Neural cell (in vitro differentiated cells): ENCODE measurements at regions not wholly inside any gene's neighbourhood (a gene's known extent, or its start where the extent isn't known, plus 50 kb on each side); places are given as distances from the start of the nearest gene placed in this dataset.
"Not testable (repeated sequence)": the region's sequence is repeated elsewhere in the genome, so short reads cannot be mapped to it uniquely, and the experiment has no call there.

Source experiments
- H2AFZ ChIP-seq: fragments of 200-600, 300-800 bp; sonication (generic), shearing (Covaris generic); 2 replicates; pipeline ENCODE4 v1.6.0; 2014; ENCODE audit warnings: low read depth, mild to moderate bottlenecking, antibody characterized with exemption, low read length, moderate library complexity
- H3F3A ChIP-seq: fragments of 200-600 bp; shearing (Covaris generic); 2 replicates; pipeline ENCODE4 v1.6.1; 2016; ENCODE audit warnings: mild to moderate bottlenecking, moderate library complexity, mixed read lengths, antibody characterized with exemption, low read length; ENCODE audit not compliant: insufficient read depth, poor library complexity, severe bottlenecking
- H3K27ac ChIP-seq: fragments of 200-600, 300-800 bp; sonication (generic), shearing (Covaris generic); 2 replicates; pipeline ENCODE4 v1.5.1; 2014; ENCODE audit warnings: mild to moderate bottlenecking, low read length, moderate library complexity
- H3K27me3 ChIP-seq: fragments of 300-800, 200-600 bp; sonication (generic), shearing (Covaris generic); 2 replicates; pipeline ENCODE4 v1.6.0; 2014; ENCODE audit warnings: mild to moderate bottlenecking, low read depth, low read length, moderate library complexity; ENCODE audit not compliant: insufficient read depth
- H3K36me3 ChIP-seq: fragments of 300-800, 200-600 bp; sonication (generic), shearing (Covaris generic); 2 replicates; pipeline ENCODE4 v1.5.1; 2014; ENCODE audit warnings: mild to moderate bottlenecking, antibody characterized with exemption, low read length, moderate library complexity; ENCODE audit not compliant: insufficient read depth
- H3K4me2 ChIP-seq: fragments of 300-800, 200-600 bp; sonication (generic), shearing (Covaris generic); 2 replicates; pipeline ENCODE4 v1.6.0; 2014; ENCODE audit warnings: mild to moderate bottlenecking, low read length
- H3K4me3 ChIP-seq: fragments of 300-800, 200-600 bp; sonication (generic), shearing (Covaris generic); 2 replicates; pipeline ENCODE4 v1.5.1; 2014; ENCODE audit warnings: mild to moderate bottlenecking, low read length, moderate library complexity
- H3K79me2 ChIP-seq: fragments of 200-600 bp; shearing (Covaris generic); replicated peaks from 2 replicates; pipeline ENCODE4 v1.6.0; 2014; ENCODE audit warnings: mild to moderate bottlenecking, low read length, moderate library complexity; ENCODE audit not compliant: insufficient read depth
- H3K9ac ChIP-seq: fragments of 300-800, 200-600 bp; sonication (generic), shearing (Covaris generic); 2 replicates; pipeline ENCODE4 v1.6.1; 2016; ENCODE audit warnings: mild to moderate bottlenecking, low read length, mixed read lengths
- H3K9me2 ChIP-seq: fragments of 200-600 bp; shearing (Covaris generic); 2 replicates; pipeline ENCODE4 v1.6.1; 2016; ENCODE audit warnings: mild to moderate bottlenecking, low read length, mixed read lengths; ENCODE audit not compliant: insufficient read depth
- H3K9me3 ChIP-seq: fragments of 200-600, 300-800 bp; sonication (generic), shearing (Covaris generic); 2 replicates; pipeline ENCODE4 v1.6.1; 2016; ENCODE audit warnings: mild to moderate bottlenecking, mixed run types, low read length, moderate library complexity, mixed read lengths
- H4K20me1 ChIP-seq: fragments of 200-600 bp; shearing (Covaris generic); 2 replicates; pipeline ENCODE4 v1.6.1; 2016; ENCODE audit warnings: mild to moderate bottlenecking, mixed run types; ENCODE audit not compliant: insufficient read depth
- CTCF ChIP-seq: fragments of 450-650 bp; IDR thresholded peaks from 2 replicates; pipeline ENCODE4 v1.5.1; 2014; ENCODE audit warnings: antibody characterized with exemption, mild to moderate bottlenecking, moderate library complexity; ENCODE audit not compliant: poor library complexity, severe bottlenecking
- EP300 ChIP-seq: fragments of 450-650 bp; conservative IDR thresholded peaks from 2 replicates; pipeline ENCODE4 v1.6.1; 2014; ENCODE audit warnings: antibody characterized with exemption, mild to moderate bottlenecking, moderate library complexity; ENCODE audit not compliant: poor library complexity, severe bottlenecking
- EZH2 ChIP-seq: fragments of 200-600, 300-800 bp; shearing (Covaris generic), sonication (generic); IDR thresholded peaks from 2 replicates; pipeline ENCODE4 v1.6.1; 2014; ENCODE audit warnings: antibody characterized with exemption, low read length, borderline replicate concordance, mild to moderate bottlenecking; ENCODE audit not compliant: insufficient read depth, poor library complexity, severe bottlenecking
- MXI1 ChIP-seq: fragments of 450-650 bp; conservative IDR thresholded peaks from 2 replicates; pipeline ENCODE4 v1.6.1; 2014; ENCODE audit warnings: antibody characterized with exemption, mild to moderate bottlenecking; ENCODE audit not compliant: poor library complexity, severe bottlenecking
- POLR2AphosphoS5 ChIP-seq: IDR thresholded peaks from 2 replicates; pipeline ENCODE4 v1.6.1; 2012
- RAD21 ChIP-seq: fragments of 450-650 bp; conservative IDR thresholded peaks from 2 replicates; pipeline ENCODE4 v1.6.1; 2014; ENCODE audit warnings: antibody characterized with exemption, mild to moderate bottlenecking, moderate library complexity
- SMC3 ChIP-seq: fragments of 450-650 bp; conservative IDR thresholded peaks from 2 replicates; pipeline ENCODE4 v1.6.1; 2014; ENCODE audit warnings: antibody characterized with exemption, mild to moderate bottlenecking, moderate library complexity; ENCODE audit not compliant: poor library complexity
- TAF1 ChIP-seq: IDR thresholded peaks from 2 replicates; pipeline ENCODE4 v1.6.1; 2012; ENCODE audit warnings: low read depth
- TF ChIP-seq, protein P1 (sequence below): IDR thresholded peaks from 2 replicates; pipeline ENCODE4 v1.6.1; 2012; ENCODE audit warnings: borderline replicate concordance

- H4K20me1 ChIP-seq: no peaks in the 10 kb centered on the region
- no peaks in the 10 kb centered on the region for H3K79me2 ChIP-seq
- no peaks in the 10 kb centered on the region for H3K36me3 ChIP-seq
- no peaks in the 10 kb centered on the region for H3K9me3 ChIP-seq
- H2AFZ ChIP-seq: no peak overlapping the region
- H3K27me3 ChIP-seq: no peaks in the 10 kb centered on the region
- H3K4me3 ChIP-seq: no peak overlapping the region
- no peak overlapping the region for H3K4me2 ChIP-seq
- H3K9me2 ChIP-seq: no peaks in the 10 kb centered on the region
- no peak overlapping the region for H3K27ac ChIP-seq
- H3F3A ChIP-seq: no peaks in the 10 kb centered on the region
- no peak overlapping the region for H3K9ac ChIP-seq
- TF ChIP-seq, protein P1, sequence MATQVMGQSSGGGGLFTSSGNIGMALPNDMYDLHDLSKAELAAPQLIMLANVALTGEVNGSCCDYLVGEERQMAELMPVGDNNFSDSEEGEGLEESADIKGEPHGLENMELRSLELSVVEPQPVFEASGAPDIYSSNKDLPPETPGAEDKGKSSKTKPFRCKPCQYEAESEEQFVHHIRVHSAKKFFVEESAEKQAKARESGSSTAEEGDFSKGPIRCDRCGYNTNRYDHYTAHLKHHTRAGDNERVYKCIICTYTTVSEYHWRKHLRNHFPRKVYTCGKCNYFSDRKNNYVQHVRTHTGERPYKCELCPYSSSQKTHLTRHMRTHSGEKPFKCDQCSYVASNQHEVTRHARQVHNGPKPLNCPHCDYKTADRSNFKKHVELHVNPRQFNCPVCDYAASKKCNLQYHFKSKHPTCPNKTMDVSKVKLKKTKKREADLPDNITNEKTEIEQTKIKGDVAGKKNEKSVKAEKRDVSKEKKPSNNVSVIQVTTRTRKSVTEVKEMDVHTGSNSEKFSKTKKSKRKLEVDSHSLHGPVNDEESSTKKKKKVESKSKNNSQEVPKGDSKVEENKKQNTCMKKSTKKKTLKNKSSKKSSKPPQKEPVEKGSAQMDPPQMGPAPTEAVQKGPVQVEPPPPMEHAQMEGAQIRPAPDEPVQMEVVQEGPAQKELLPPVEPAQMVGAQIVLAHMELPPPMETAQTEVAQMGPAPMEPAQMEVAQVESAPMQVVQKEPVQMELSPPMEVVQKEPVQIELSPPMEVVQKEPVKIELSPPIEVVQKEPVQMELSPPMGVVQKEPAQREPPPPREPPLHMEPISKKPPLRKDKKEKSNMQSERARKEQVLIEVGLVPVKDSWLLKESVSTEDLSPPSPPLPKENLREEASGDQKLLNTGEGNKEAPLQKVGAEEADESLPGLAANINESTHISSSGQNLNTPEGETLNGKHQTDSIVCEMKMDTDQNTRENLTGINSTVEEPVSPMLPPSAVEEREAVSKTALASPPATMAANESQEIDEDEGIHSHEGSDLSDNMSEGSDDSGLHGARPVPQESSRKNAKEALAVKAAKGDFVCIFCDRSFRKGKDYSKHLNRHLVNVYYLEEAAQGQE: no peak
- TF ChIP-seq RAD21 (no peak), CTCF (no peak), SMC3 (no peak), EZH2 (no peak), EP300 (no peak), MXI1 (no peak), TAF1 (no peak), POLR2AphosphoS5 (no peak)
These were observed 1416.0 kb downstream of the EFNA5 start for GRCh38 chr5:106254784-106255183.

DNA sequence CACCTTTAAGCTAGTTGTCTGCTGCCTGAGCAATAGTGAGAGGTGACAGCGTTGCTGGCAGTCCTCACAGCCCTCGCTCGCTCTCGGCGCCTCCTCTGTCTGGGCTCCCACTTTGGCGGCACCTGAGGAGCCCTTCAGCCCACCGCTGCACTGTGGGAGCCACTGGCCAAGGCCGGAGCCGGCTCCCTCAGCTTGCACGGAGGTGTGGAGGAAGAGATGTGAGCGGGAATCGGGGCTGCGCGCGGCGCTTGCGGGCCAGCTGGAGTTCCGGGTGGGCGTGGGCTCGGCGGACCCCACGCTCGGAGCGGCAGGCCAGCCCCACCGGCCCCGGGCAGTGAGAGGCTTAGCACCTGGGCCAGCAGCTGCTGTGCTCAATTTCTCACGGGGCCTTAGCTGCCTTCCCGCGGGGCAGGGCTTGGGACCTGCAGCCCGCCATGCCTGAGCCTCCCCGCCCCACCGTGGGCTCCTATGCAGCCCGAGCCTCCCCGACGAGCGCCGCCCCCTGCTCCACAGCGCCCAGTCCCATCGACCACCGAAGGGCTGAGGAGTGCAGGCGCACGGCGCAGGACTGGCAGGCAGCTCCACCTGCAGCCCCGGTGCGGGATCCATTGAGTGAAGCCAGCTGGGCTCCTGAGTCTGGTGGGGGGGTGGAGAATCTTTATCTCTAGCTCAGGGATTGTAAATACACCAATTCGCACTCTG is 1424.5 kb downstream of the EFNA5 start:
- not testable (repeated sequence) for H3K79me2 ChIP-seq, H3F3A ChIP-seq, H3K4me3 ChIP-seq, H3K27ac ChIP-seq, H3K9ac ChIP-seq, H4K20me1 ChIP-seq, H3K27me3 ChIP-seq, H3K36me3 ChIP-seq, H3K9me2 ChIP-seq, H2AFZ ChIP-seq, H3K9me3 ChIP-seq, H3K4me2 ChIP-seq

- no peaks in the 10 kb centered on the region for H3F3A ChIP-seq
- TF ChIP-seq RAD21: no peak
- TF ChIP-seq SMC3: no peak
- no peak for TF ChIP-seq CTCF
- TF ChIP-seq POLR2AphosphoS5: no peak
- TF ChIP-seq EZH2: no peak
- no peak for TF ChIP-seq MXI1
- no peak for TF ChIP-seq TAF1
- TF ChIP-seq, protein P1: no peak
- TF ChIP-seq EP300: no peak
- H3K79me2 ChIP-seq: no peaks in the 10 kb centered on the region
- H3K27ac ChIP-seq: no peak overlapping the region
- H3K9me2 ChIP-seq: no peaks in the 10 kb centered on the region
- H3K9me3 ChIP-seq: no peaks in the 10 kb centered on the region
- H3K4me3 ChIP-seq: no peak overlapping the region
- H3K27me3 ChIP-seq: no peaks in the 10 kb centered on the region
- H3K9ac ChIP-seq: no peak overlapping the region
- H2AFZ ChIP-seq: no peak overlapping the region
- no peaks in the 10 kb centered on the region for H3K36me3 ChIP-seq
- H3K4me2 ChIP-seq: no peak overlapping the region
- H4K20me1 ChIP-seq: no peaks in the 10 kb centered on the region
These were observed 1429.3 kb downstream of the EFNA5 start for GRCh38 chr5:106241409-106241808.
